MM.1S (cell line): ENCODE measurements at regions not wholly inside any gene's neighbourhood (a gene's known extent, or its start where the extent isn't known, plus 50 kb on each side); places are given as distances from the start of the nearest gene placed in this dataset.

Experiments
- DNase-seq: peaks from one replicate; pipeline ENCODE4 v3.0.0-alpha.2; 2015
- H2AFZ ChIP-seq: fragments of 300-600 bp; sonication (generic); 2 replicates; pipeline ENCODE4 v1.6.0; 2016; ENCODE audit warnings: antibody characterized with exemption, low read length
- H3F3A ChIP-seq: fragments of 300-600 bp; sonication (generic); 2 replicates; pipeline ENCODE4 v1.6.1; 2016; ENCODE audit warnings: mild to moderate bottlenecking, antibody characterized with exemption, low read length, moderate library complexity, mixed read lengths; ENCODE audit not compliant: insufficient read depth
- H3K27ac ChIP-seq: fragments of 300-600 bp; sonication (generic); 2 replicates; pipeline ENCODE4 v1.5.1; 2016; ENCODE audit warnings: mild to moderate bottlenecking, low read length
- H3K27me3 ChIP-seq: fragments of 300-600 bp; sonication (generic); replicated peaks from 2 replicates; pipeline ENCODE4 v1.6.0; 2016; ENCODE audit warnings: low read length; ENCODE audit not compliant: insufficient read depth
- H3K36me3 ChIP-seq: fragments of 300-600 bp; sonication (generic); replicated peaks from 2 replicates; pipeline ENCODE4 v1.6.1; 2016; ENCODE audit warnings: mild to moderate bottlenecking, low read length, mixed read lengths; ENCODE audit not compliant: insufficient read depth
- H3K4me1 ChIP-seq: fragments of 300-600 bp; sonication (generic); 2 replicates; pipeline ENCODE4 v1.6.1; 2016; ENCODE audit warnings: low read length, mixed read lengths
- H3K4me2 ChIP-seq: fragments of 300-600 bp; sonication (generic); 2 replicates; pipeline ENCODE4 v1.6.0; 2016; ENCODE audit warnings: low read depth, low read length
- H3K4me3 ChIP-seq: fragments of 300-600 bp; sonication (generic); 2 replicates; pipeline ENCODE4 v1.5.1; 2016; ENCODE audit warnings: low read length, mixed read lengths
- H3K79me2 ChIP-seq: fragments of 300-600 bp; sonication (generic); 2 replicates; pipeline ENCODE4 v1.6.1; 2016; ENCODE audit warnings: mixed run types, low read length, mixed read lengths
- H3K9ac ChIP-seq: fragments of 300-600 bp; sonication (generic); 2 replicates; pipeline ENCODE4 v1.6.1; 2016; ENCODE audit warnings: low read length, mixed read lengths
- H3K9me2 ChIP-seq: fragments of 300-600 bp; sonication (generic); replicated peaks from 2 replicates; pipeline ENCODE4 v1.6.1; 2016; ENCODE audit warnings: mild to moderate bottlenecking, low read length, mixed read lengths; ENCODE audit not compliant: insufficient read depth
- H3K9me3 ChIP-seq: fragments of 300-600 bp; sonication (generic); replicated peaks from 2 replicates; pipeline ENCODE4 v1.6.1; 2016; ENCODE audit warnings: mild to moderate bottlenecking, low read length, mixed read lengths; ENCODE audit not compliant: insufficient read depth
- H4K20me1 ChIP-seq: fragments of 300-600 bp; sonication (generic); 2 replicates; pipeline ENCODE4 v1.6.1; 2016; ENCODE audit warnings: mild to moderate bottlenecking, low read length, moderate library complexity, mixed read lengths; ENCODE audit not compliant: insufficient read depth
- CTCF ChIP-seq: fragments of 300-600 bp; sonication (generic); IDR thresholded peaks from 2 replicates; pipeline ENCODE4 v1.5.1; 2016; ENCODE audit warnings: antibody characterized with exemption, low read length, mixed read lengths
- EZH2 ChIP-seq: fragments of 300-600 bp; sonication (generic); optimal IDR thresholded peaks from 2 replicates; pipeline ENCODE3; 2017; ENCODE audit warnings: low read depth, mild to moderate bottlenecking, antibody characterized with exemption, low read length, mixed read lengths
- EZH2phosphoT487 ChIP-seq: fragments of 300-600 bp; sonication (generic); IDR thresholded peaks from 2 replicates; pipeline ENCODE4 v1.6.1; 2018; ENCODE audit warnings: antibody characterized with exemption, low read length

GRCh38 chr5:161112371-161112770 is 260.4 kb upstream of the ATP10B start:
- no peak overlapping the region for H3K4me2 ChIP-seq
- no peaks in the 10 kb centered on the region for H3K9me2 ChIP-seq
- H4K20me1 ChIP-seq: no peaks in the 10 kb centered on the region
- H3K4me1 ChIP-seq: no peaks in the 10 kb centered on the region
- no peaks in the 10 kb centered on the region for H3K79me2 ChIP-seq
- H3K27me3 ChIP-seq: no peaks in the 10 kb centered on the region
- no peak for TF ChIP-seq EZH2phosphoT487
- no peak for TF ChIP-seq CTCF
- no peak for TF ChIP-seq EZH2
- H3K9ac ChIP-seq: no peak overlapping the region
- no peak overlapping the region for H2AFZ ChIP-seq
- no peak for DNase-seq
- no peaks in the 10 kb centered on the region for H3K36me3 ChIP-seq
- no peak overlapping the region for H3K27ac ChIP-seq
- H3K4me3 ChIP-seq: no peak overlapping the region
- H3K9me3 ChIP-seq: no peaks in the 10 kb centered on the region
- no peaks in the 10 kb centered on the region for H3F3A ChIP-seq

GRCh38 chr5:161105525-161105924 is 253.5 kb upstream of the ATP10B start:
- no peaks in the 10 kb centered on the region for H3K27me3 ChIP-seq
- H3K9ac ChIP-seq: no peak overlapping the region
- no peak overlapping the region for H3K4me3 ChIP-seq
- no peaks in the 10 kb centered on the region; the same call in 1 of the 2 replicates for H3K9me3 ChIP-seq
- H3K36me3 ChIP-seq: no peaks in the 10 kb centered on the region
- H3K4me2 ChIP-seq: no peak overlapping the region
- H3K79me2 ChIP-seq: no peaks in the 10 kb centered on the region
- H2AFZ ChIP-seq: no peak overlapping the region
- no peaks in the 10 kb centered on the region for H3K4me1 ChIP-seq
- no peak overlapping the region for H3K27ac ChIP-seq
- no peaks in the 10 kb centered on the region for H3K9me2 ChIP-seq
- no peak for TF ChIP-seq CTCF
- TF ChIP-seq EZH2phosphoT487: no peak
- TF ChIP-seq EZH2: no peak
- no peak for DNase-seq
- no peaks in the 10 kb centered on the region for H3F3A ChIP-seq
- H4K20me1 ChIP-seq: no peaks in the 10 kb centered on the region

DNA sequence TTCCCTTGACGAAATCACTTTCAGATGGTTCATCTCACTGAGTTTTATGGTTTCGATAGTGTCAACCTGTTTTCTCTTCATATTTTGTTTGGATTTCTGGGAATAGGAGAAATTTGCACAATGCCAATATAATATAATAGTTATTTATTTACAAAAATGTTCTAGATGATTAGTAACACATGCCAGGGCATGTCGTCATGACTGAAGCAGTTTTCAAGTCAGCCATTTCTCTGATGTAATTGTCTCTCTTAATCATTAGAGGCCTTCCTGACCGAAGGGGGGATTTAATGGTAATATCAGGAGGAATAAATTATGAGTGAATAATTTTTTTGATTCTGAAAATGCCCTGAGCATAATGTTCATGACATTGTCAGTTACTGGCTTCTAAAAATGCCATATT is 246.5 kb upstream of the ATP10B start:
- H3K9me3 ChIP-seq: no peaks in the 10 kb centered on the region; the same call in 1 of the 2 replicates
- no peak overlapping the region for H2AFZ ChIP-seq
- H4K20me1 ChIP-seq: no peaks in the 10 kb centered on the region
- H3K27ac ChIP-seq: no peak overlapping the region
- no peaks in the 10 kb centered on the region for H3F3A ChIP-seq
- TF ChIP-seq EZH2phosphoT487 (no peak), CTCF (no peak), EZH2 (no peak)
- H3K4me3 ChIP-seq: no peak overlapping the region
- no peak for DNase-seq
- no peaks in the 10 kb centered on the region for H3K9me2 ChIP-seq
- H3K36me3 ChIP-seq: no peaks in the 10 kb centered on the region
- H3K27me3 ChIP-seq: no peaks in the 10 kb centered on the region
- no peak overlapping the region for H3K4me2 ChIP-seq
- H3K9ac ChIP-seq: no peak overlapping the region
- H3K4me1 ChIP-seq: no peaks in the 10 kb centered on the region
- H3K79me2 ChIP-seq: no peaks in the 10 kb centered on the region
